ENCODE measurements at regions not wholly inside any gene's neighbourhood (a gene's known extent, or its start where the extent isn't known, plus 50 kb on each side); places are given as distances from the start of the nearest gene placed in this dataset.

GRCh38 chr6:47146431-47147174, 104.5 kb upstream of the ADGRF1 start (continued):
- TF ChIP-seq E4F1 (CRISPR knock-in tag; IDR thresholded peaks at IDR 0.05; ENCODE audit: borderline replicate concordance) (no peak), KDM5B (IDR thresholded peaks at IDR 0.05; ENCODE audit: insufficient replicate concordance, low read depth, low read length) (no peak), CREBBP (IDR thresholded peaks at IDR 0.05; ENCODE audit: low read depth, low read length) (no peak), STAT6 (CRISPR knock-in tag; IDR thresholded peaks at IDR 0.05) (no peak)

- no peaks in the 10 kb centered on the region for H3K79me2 ChIP-seq (ENCODE audit: control insufficient read depth, insufficient read depth, low read length)
- H3K9ac ChIP-seq (ENCODE audit: insufficient read depth in 1 of 2, low read depth in 2 of 2, low read length in 2 of 2), result no peak overlapping the region
- no peak overlapping the region for H3K27ac ChIP-seq (ENCODE audit: extremely low read depth, low read depth, low read length)
- no peak for ATAC-seq
- no peak for DNase-seq (ENCODE audit: extremely low read depth in 1 of 4, low spot score in 3 of 4)
- intact Hi-C loops (cut with micrococcal nuclease), result no loop called here
- H3K36me3 ChIP-seq (ENCODE audit: control insufficient read depth, insufficient read depth, low read length), result no peaks in the 10 kb centered on the region
- H3K27me3 ChIP-seq (ENCODE audit: control insufficient read depth in 2 of 2, insufficient read depth in 2 of 2, low read length in 2 of 2), result 0 out of 5 replicates have a peak, but pooled peaks cover 0 to 2% of the 10 kb centered on the region in 2 experiments
- no TSS peak for BruUV-seq (replicated peaks)
- TF ChIP-seq MAFG (tag; conservative IDR thresholded peaks at IDR 0.05), result no peak
- no peak for TF ChIP-seq ARNT (IDR thresholded peaks at IDR 0.05)
- ChIA-PET CTCF (ENCODE audit: low intra/inter-chr PET ratio) (no interaction called here), POLR2A (interaction anchor here (1.2 kb wide), 1 partner anchor 9 kb away, joined by 3 read pairs; no protein-coding TSS in a partner anchor)
- H3K4me1 ChIP-seq (replicated peaks in 1 of 2; ENCODE audit: control insufficient read depth in 2 of 2, insufficient read depth in 2 of 2, low read length in 2 of 2), result no peaks in the 10 kb centered on the region; a peak in 1 of 5 replicates
- H4K20me1 ChIP-seq (replicated peaks; ENCODE audit: control insufficient read depth, insufficient read depth, low read length), result no peaks in the 10 kb centered on the region
- FAIRE-seq, result no peak
- H3K9me1 ChIP-seq (ENCODE audit: control insufficient read depth, insufficient read depth, low read length), result no peaks in the 10 kb centered on the region
- in situ Hi-C loops (cut with MboI), result no loop called here
- no peak overlapping the region for H3K4me3 ChIP-seq
- H3K9me3 ChIP-seq (replicated peaks; ENCODE audit: control insufficient read depth, insufficient read depth, low read depth, low read length), result no peaks in the 10 kb centered on the region
- H2AFZ ChIP-seq (ENCODE audit: low read depth, low read length), result no peak overlapping the region
- no peak overlapping the region for H3K4me2 ChIP-seq (ENCODE audit: insufficient read depth, low read length)
Measured at GRCh38 chr6:47145212-47145611, 103.1 kb upstream of the ADGRF1 start.
